DND-41 (cell line): ENCODE measurements at regions not wholly inside any gene's neighbourhood (a gene's known extent, or its start where the extent isn't known, plus 50 kb on each side); places are given as distances from the start of the nearest gene placed in this dataset.

Experiments
- CTCF ChIP-seq: IDR thresholded peaks from 2 replicates; pipeline ENCODE4 v1.5.1; 2012; ENCODE audit warnings: borderline replicate concordance, low read length, moderate library complexity, mild to moderate bottlenecking; ENCODE audit not compliant: poor library complexity, severe bottlenecking; ENCODE audit errors: extremely low read depth
- EZH2 ChIP-seq: IDR thresholded peaks from 3 replicates; pipeline ENCODE4 v1.6.1; 2012; ENCODE audit warnings: borderline replicate concordance, low read depth, mild to moderate bottlenecking, moderate library complexity, low read length, inconsistent platforms; ENCODE audit not compliant: severe bottlenecking

- TF ChIP-seq CTCF (no peak), EZH2 (no peak)
These were observed 1288.0 kb upstream of the ZEB2 start for GRCh38 chr2:145807968-145808367.
